ENCODE measurements at regions not wholly inside any gene's neighbourhood (a gene's known extent, or its start where the extent isn't known, plus 50 kb on each side); places are given as distances from the start of the nearest gene placed in this dataset.

GRCh38 chr6:21455071-21455470 is 138.5 kb upstream of the SOX4 start:
- TF ChIP-seq CTCF (conservative IDR thresholded peaks at IDR 0.05): no peak
- no peak for TF ChIP-seq ZFX (IDR thresholded peaks at IDR 0.05)
